Keratinocyte (primary cell): ENCODE measurements at regions not wholly inside any gene's neighbourhood (a gene's known extent, or its start where the extent isn't known, plus 50 kb on each side); places are given as distances from the start of the nearest gene placed in this dataset.

Experiments used
- DNase-seq: peaks from one replicate; pipeline ENCODE4 v3.0.0-alpha.2; 2011; ENCODE audit warnings: low read depth, missing footprints, low spot score
- FAIRE-seq: peaks from 2 replicates; lab custom pipeline; 2011; peaks lifted over from hg19 to GRCh38; lab: Jason Lieb, UNC
- H2AFZ ChIP-seq: 2 replicates; pipeline ENCODE4 v1.6.0; 2012; ENCODE audit warnings: low read length, control low read depth, inconsistent platforms; ENCODE audit not compliant: control insufficient read depth
- H3K27ac ChIP-seq: 2 replicates; pipeline ENCODE4 v1.5.1; 2011; ENCODE audit warnings: low read length; ENCODE audit not compliant: control insufficient read depth, insufficient read depth
- H3K27me3 ChIP-seq: 3 replicates; pipeline ENCODE4 v1.6.0; 2011; ENCODE audit warnings: low read length; ENCODE audit not compliant: control insufficient read depth, insufficient read depth; ENCODE audit errors: extremely low read depth
- H3K36me3 ChIP-seq, 2 experiments: 2 replicates in 1 of 2; 3 replicates in 1 of 2; pipeline ENCODE4 v1.5.1; 2011; ENCODE audit warnings: low read length in 2 of 2, mild to moderate bottlenecking in 1 of 2; ENCODE audit not compliant: control insufficient read depth in 2 of 2, insufficient read depth in 2 of 2; ENCODE audit errors: extremely low read depth in 1 of 2
- H3K4me1 ChIP-seq: 3 replicates; pipeline ENCODE4 v1.5.1; 2011; ENCODE audit warnings: low read length; ENCODE audit not compliant: control insufficient read depth, insufficient read depth; ENCODE audit errors: extremely low read depth
- H3K4me2 ChIP-seq: 3 replicates; pipeline ENCODE4 v1.6.0; 2011; ENCODE audit warnings: low read depth, low read length; ENCODE audit not compliant: control insufficient read depth, insufficient read depth; ENCODE audit errors: extremely low read depth
- H3K4me3 ChIP-seq, 3 experiments: fragments of 200-600 bp in 1 of 3; sonication (generic) in 1 of 3; 2 replicates in 2 of 3; 3 replicates in 1 of 3; pipeline ENCODE4 v1.5.1; 2011 to 2016; ENCODE audit warnings: low read length in 3 of 3, mild to moderate bottlenecking in 3 of 3, control low read depth in 2 of 3, inconsistent platforms in 1 of 3, low read depth in 1 of 3, mixed read lengths in 1 of 3, mixed run types in 1 of 3, moderate library complexity in 1 of 3; ENCODE audit not compliant: control insufficient read depth in 2 of 3, insufficient read depth in 2 of 3; ENCODE audit errors: extremely low read depth in 1 of 3
- H3K79me2 ChIP-seq: 2 replicates; pipeline ENCODE4 v1.6.0; 2012; ENCODE audit warnings: low read length; ENCODE audit not compliant: control insufficient read depth, insufficient read depth
- H3K9ac ChIP-seq: 3 replicates; pipeline ENCODE4 v1.6.0; 2011; ENCODE audit warnings: low read length; ENCODE audit not compliant: control insufficient read depth, insufficient read depth; ENCODE audit errors: extremely low read depth
- H3K9me1 ChIP-seq: 3 replicates; pipeline ENCODE4 v1.6.0; 2011; ENCODE audit warnings: low read length; ENCODE audit not compliant: control insufficient read depth, insufficient read depth; ENCODE audit errors: extremely low read depth
- H3K9me3 ChIP-seq: 2 replicates; pipeline ENCODE4 v1.5.1; 2012; ENCODE audit warnings: low read depth, low read length; ENCODE audit not compliant: control insufficient read depth
- H4K20me1 ChIP-seq: 3 replicates; pipeline ENCODE4 v1.6.0; 2011; ENCODE audit warnings: low read length; ENCODE audit not compliant: control insufficient read depth, insufficient read depth; ENCODE audit errors: extremely low read depth
- EZH2 ChIP-seq: IDR thresholded peaks from one replicate; pipeline ENCODE4 v1.6.1; 2012; ENCODE audit warnings: inconsistent platforms, mild to moderate bottlenecking, low read length, moderate library complexity
- dilution Hi-C: fragments of 300-500 bp; cut with MboI; formaldehyde crosslinking; loops from one replicate; pipeline ENCODE4 v1.7.0; 2020; ENCODE audit warnings: low sequenced_read_pairs; ENCODE audit not compliant: extremely low pct_ligation_motif_present
- small RNA-seq, 3 experiments: library from RNA; depleted of rRNA; stranded (forward); fragments of <200 nt; gene quantifications; one replicate each; pipeline ENCODE3, GENCODE V24; 2012; ENCODE audit warnings: low read depth in 3 of 3, low replicate concordance in 1 of 3; ENCODE audit not compliant: insufficient read length in 3 of 3
- TF ChIP-seq, protein P1 (sequence below), 3 experiments: IDR thresholded peaks in 1 of 3; conservative IDR thresholded peaks in 1 of 3; optimal IDR thresholded peaks in 1 of 3; 2 replicates in 2 of 3; 3 replicates in 1 of 3; pipeline versions ENCODE3 to v1.5.1; 2011; ENCODE audit warnings: low read length in 3 of 3, mild to moderate bottlenecking in 3 of 3, moderate library complexity in 2 of 3, control low read depth in 1 of 3, inconsistent platforms in 1 of 3; ENCODE audit not compliant: insufficient read depth in 2 of 3; ENCODE audit errors: extremely low read depth in 1 of 3

DNA sequence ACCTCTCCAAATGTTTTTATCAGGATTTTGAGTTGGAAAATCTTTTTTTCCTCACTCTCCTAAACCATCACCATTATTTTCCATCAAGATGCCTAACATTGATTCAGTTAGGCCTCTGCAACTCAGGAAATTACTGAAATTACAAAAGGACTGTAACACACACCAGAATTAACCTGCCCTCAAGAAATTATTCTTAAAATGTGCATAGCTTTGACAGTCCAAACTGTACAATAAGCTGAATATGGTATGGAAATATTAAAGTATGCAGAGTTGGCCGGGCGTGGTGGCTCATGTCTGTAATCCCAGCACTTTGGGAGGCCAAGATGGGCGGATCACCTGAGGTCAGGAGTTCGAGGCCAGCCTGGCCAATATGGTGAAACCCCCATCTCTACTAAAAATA, 50.2 kb upstream of the PHLPP1 start:
- Histone ChIP-seq H3K9ac (no peak overlapping the region), H3K9me3 (no peaks in the 10 kb centered on the region), H3K4me2 (no peak overlapping the region), H3K4me1 (peaks cover 6% of the 10 kb centered on the region), H3K36me3 (no peaks in the 10 kb centered on the region), H3K9me1 (no peaks in the 10 kb centered on the region), H3K4me3 (no peak overlapping the region), H3K79me2 (no peaks in the 10 kb centered on the region), H2AFZ (no peak overlapping the region), H3K27me3 (no peaks in the 10 kb centered on the region), H3K27ac (no peak overlapping the region), H4K20me1 (no peaks in the 10 kb centered on the region)
- dilution Hi-C loops = no loop called here
- DNase-seq (no peak), FAIRE-seq (no peak)
- no peak for TF ChIP-seq EZH2
- TF ChIP-seq, protein P1, sequence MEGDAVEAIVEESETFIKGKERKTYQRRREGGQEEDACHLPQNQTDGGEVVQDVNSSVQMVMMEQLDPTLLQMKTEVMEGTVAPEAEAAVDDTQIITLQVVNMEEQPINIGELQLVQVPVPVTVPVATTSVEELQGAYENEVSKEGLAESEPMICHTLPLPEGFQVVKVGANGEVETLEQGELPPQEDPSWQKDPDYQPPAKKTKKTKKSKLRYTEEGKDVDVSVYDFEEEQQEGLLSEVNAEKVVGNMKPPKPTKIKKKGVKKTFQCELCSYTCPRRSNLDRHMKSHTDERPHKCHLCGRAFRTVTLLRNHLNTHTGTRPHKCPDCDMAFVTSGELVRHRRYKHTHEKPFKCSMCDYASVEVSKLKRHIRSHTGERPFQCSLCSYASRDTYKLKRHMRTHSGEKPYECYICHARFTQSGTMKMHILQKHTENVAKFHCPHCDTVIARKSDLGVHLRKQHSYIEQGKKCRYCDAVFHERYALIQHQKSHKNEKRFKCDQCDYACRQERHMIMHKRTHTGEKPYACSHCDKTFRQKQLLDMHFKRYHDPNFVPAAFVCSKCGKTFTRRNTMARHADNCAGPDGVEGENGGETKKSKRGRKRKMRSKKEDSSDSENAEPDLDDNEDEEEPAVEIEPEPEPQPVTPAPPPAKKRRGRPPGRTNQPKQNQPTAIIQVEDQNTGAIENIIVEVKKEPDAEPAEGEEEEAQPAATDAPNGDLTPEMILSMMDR (optimal IDR thresholded peaks at IDR 0.05 in 1 of 3, IDR thresholded peaks at IDR 0.05 in 1 of 3, conservative IDR thresholded peaks at IDR 0.05 in 1 of 3; ENCODE audit: extremely low read depth in 1 of 3, insufficient read depth in 2 of 3, low read length in 3 of 3) = no peak

Small RNAs in the stretch of these regions (small RNA-seq; reads per million reads assigned to genes)
- gene RN7SL705P = 0 to 0.07 (median 0) reads per million in 3 experiments
